SJCRH30 (cell line): ENCODE measurements at regions not wholly inside any gene's neighbourhood (a gene's known extent, or its start where the extent isn't known, plus 50 kb on each side); places are given as distances from the start of the nearest gene placed in this dataset.

ENCODE experiments used
- DNase-seq, 2 experiments: peaks; one replicate each; pipeline ENCODE4 v3.0.0-alpha.2; 2015 to 2020
- H3K27ac ChIP-seq: fragments of 250-450 bp; sonication (Bioruptor Pico); 2 replicates; pipeline ENCODE4 v1.5.1; 2020; ENCODE audit warnings: mild to moderate bottlenecking, moderate library complexity
- H3K27me3 ChIP-seq: fragments of 250-450 bp; sonication (Bioruptor Pico); 2 replicates; pipeline ENCODE4 v1.5.1; 2020; ENCODE audit warnings: mild to moderate bottlenecking, moderate library complexity
- H3K36me3 ChIP-seq: fragments of 250-450 bp; sonication (Bioruptor Pico); 2 replicates; pipeline ENCODE4 v1.5.1; 2020; ENCODE audit warnings: mild to moderate bottlenecking, moderate library complexity
- H3K4me1 ChIP-seq: fragments of 250-450 bp; sonication (Bioruptor Pico); 2 replicates; pipeline ENCODE4 v1.5.1; 2020; ENCODE audit warnings: mild to moderate bottlenecking, moderate library complexity
- H3K4me3 ChIP-seq: fragments of 250-450 bp; sonication (Bioruptor Pico); 2 replicates; pipeline ENCODE4 v1.5.1; 2020; ENCODE audit warnings: mild to moderate bottlenecking, moderate library complexity
- H3K9me3 ChIP-seq: fragments of 250-450 bp; sonication (Bioruptor Pico); replicated peaks from 2 replicates; pipeline ENCODE4 v1.5.1; 2020; ENCODE audit warnings: mild to moderate bottlenecking, moderate library complexity

GRCh38 chr20:51860111-51860882 lies 58.0 kb upstream of the SALL4 start:
- Histone ChIP-seq H3K27ac (no peak overlapping the region), H3K9me3 (no peaks in the 10 kb centered on the region), H3K36me3 (no peaks in the 10 kb centered on the region), H3K4me1 (no peaks in the 10 kb centered on the region), H3K4me3 (no peak overlapping the region), H3K27me3 (peaks cover 16% of the 10 kb centered on the region; the same call in 1 of the 2 replicates)
- DNase-seq = no peak

DNA sequence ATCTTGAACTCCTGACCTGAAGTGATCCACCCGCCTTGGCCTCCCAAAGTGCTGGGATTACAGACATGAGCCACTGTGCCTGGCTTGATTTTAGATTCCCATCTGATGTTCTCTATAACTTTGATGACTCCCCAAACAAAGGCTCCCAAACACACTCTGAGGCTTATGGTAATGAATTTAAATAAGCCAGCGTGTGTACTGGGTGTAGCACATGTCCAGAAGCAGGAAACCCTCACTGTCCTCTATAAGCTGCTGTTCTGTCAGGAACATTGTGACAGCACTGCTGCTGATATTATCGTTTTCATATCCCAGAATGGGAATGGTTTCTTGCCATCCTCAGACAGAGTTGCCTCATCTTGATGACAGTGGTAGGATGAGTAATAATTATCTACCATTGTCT lies 54.1 kb upstream of the SALL4 start:
- no peak overlapping the region for H3K27ac ChIP-seq
- DNase-seq = no peak
- peaks cover 11% of the 10 kb centered on the region; the same call in 1 of the 2 replicates for H3K27me3 ChIP-seq
- no peaks in the 10 kb centered on the region for H3K36me3 ChIP-seq
- H3K4me1 ChIP-seq = no peaks in the 10 kb centered on the region
- H3K4me3 ChIP-seq = no peak overlapping the region
- no peaks in the 10 kb centered on the region for H3K9me3 ChIP-seq

- Histone ChIP-seq H3K36me3 (no peaks in the 10 kb centered on the region), H3K4me1 (no peaks in the 10 kb centered on the region), H3K27ac (no peak overlapping the region), H3K4me3 (no peak overlapping the region), H3K9me3 (no peaks in the 10 kb centered on the region), H3K27me3 (no peaks in the 10 kb centered on the region)
- DNase-seq = no peak
Measured at GRCh38 chr20:51854921-51855320, 52.6 kb upstream of the SALL4 start.
